Fibroblast of peridontal ligament (primary cell): ENCODE measurements at regions not wholly inside any gene's neighbourhood (a gene's known extent, or its start where the extent isn't known, plus 50 kb on each side); places are given as distances from the start of the nearest gene placed in this dataset.
"Not testable (repeated sequence)": the region's sequence is repeated elsewhere in the genome, so short reads cannot be mapped to it uniquely, and the experiment has no call there.

Experiments used
- DNase-seq: peaks from one replicate; pipeline ENCODE4 v3.0.0-alpha.2; 2010; ENCODE audit errors: extremely low read depth

DNA sequence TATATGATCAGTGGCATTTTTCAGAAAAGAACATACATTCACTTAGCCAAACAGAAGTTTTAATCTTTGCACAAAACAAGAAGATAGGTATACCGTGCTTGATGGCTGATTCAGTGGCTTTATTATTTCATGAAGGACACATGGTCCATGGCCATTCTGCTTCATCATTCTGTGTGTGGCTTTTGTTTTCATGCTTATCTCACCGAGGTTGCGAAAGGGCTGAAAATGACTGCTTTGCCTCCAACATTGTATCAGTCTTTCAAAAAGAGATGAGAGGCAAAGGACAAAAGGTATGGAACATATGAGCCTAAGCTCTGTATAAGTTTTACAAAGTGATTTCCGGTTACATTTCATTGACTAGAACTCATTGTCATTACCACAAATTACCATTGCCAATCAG, 541.1 kb downstream of the RAB28 start:
- DNase-seq: no peak

DNA sequence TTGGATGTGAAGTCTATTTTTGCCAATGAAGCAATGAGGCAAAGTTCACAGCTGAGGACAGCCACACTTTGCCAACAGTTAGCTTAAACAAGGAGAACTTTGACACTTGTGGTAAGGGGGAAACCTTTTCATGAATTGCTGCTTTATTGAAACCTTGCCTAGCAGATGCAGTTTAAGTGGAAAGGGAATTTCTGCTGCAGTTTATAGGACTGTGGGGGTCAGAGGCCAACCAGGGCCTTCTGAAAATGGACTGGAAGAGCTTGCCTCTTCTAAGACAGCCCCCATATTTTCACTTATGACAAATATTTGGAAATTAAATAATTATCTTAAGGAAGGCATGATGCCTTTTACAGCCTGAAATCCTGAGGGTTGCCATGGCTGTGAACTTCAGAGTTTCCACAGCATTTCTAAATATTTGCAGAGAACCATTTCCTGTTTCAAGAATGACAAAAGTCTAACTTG, 550.3 kb downstream of the RAB28 start:
- DNase-seq: no peak

DNA sequence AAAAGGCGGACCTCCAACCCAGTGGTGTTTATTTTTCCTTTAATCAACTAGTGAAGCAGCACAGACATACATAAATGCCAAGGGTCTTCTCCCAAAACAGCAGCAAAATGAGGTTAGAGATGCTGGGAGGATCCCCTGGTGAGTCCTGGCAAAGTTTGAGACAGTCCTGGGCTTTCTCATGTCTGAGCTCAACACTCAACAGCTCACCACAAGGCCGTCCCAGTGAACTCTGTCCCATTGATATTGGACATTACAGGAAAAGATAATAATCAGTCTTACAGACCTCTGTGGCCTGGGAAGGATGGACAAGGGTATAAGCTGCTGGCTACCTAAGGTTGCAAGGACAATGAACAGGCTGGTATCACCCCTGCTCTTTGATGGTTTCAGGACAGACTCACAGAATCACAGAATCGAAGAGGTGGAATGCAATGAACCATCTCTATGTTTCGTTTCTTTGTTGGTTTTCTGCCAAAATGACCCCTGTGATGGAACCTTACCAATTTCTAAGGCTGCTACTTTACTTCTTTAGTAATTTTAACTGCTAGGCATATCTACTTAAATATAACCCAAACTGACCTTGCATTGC, 551.8 kb downstream of the RAB28 start:
- DNase-seq: no peak

DNA sequence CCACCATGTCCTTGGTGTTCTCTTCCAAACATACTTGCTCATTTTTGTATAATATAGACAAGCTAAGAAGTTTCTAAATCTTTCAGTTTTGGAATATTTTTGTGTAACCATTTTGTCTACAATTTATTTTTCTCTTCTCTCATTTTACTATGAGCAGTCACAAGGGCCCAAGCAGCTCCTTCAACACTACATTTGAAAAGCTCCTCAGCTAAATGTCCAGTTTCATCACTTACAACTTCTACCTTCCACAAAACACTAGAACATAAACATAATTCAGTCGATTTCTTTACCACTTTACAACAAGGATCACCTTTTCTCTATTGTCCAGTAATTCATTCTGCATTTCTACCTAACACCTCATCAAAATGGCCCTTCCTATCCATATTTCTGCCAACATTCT, 554.4 kb downstream of the RAB28 start:
- no peak for DNase-seq

DNA sequence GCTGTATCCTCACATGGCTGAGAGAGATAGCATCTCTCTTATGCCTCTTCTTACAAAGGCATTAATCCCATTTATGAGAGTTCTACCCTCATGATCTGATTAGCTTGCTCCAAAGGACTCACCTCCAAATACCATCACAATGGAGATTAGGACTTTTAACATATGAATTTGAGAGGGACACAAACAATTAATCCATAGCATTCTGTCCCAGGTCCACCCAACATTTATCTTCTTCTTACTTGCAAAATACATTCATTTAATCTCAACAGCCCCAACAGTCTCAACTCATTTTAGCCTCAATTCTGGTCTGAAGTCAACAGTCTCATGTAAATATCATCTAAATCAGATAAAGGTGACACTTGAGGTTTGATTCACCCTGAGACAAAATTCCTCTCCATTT, 555.4 kb downstream of the RAB28 start:
- no peak for DNase-seq

DNA sequence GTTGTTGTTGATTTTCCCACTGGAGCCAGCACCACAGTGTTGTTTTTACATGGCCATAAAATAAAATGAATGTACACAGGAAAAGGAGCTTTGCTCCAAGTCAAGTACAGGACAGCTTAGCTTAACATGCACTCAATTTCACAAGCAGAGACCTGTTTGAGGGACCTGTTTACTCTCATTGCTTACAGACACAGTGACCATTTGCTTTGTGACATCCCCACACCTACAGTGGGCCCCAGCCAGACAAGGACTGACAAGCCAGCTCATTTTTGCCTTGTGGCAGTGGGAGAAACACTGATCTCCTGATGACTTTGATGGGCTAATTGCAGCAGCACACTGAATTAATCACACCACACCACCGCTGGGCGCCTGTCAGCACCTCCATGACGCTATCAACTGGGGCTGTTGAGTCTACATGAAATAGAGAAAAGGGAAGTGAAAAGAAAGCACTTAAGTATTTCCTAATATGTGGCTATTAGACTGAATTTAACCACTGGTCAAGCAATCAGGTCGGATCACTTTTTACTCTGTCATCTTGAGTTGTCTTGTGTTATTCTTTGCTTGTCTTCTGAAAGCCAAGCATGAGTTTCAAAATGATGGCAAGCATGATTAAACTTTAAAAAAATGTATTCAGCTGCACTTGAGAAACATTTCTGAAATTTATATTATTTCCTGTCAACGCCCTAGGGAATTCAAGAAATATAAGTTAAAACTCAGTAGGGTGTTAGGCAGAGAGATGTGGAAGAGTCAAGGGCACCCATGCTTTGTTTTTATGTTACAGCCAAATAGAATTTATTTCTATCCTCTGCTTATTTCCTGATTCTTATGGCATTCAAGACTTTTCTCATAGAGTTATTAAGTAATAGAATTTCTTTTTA, 557.7 kb downstream of the RAB28 start:
- DNase-seq: no peak

DNA sequence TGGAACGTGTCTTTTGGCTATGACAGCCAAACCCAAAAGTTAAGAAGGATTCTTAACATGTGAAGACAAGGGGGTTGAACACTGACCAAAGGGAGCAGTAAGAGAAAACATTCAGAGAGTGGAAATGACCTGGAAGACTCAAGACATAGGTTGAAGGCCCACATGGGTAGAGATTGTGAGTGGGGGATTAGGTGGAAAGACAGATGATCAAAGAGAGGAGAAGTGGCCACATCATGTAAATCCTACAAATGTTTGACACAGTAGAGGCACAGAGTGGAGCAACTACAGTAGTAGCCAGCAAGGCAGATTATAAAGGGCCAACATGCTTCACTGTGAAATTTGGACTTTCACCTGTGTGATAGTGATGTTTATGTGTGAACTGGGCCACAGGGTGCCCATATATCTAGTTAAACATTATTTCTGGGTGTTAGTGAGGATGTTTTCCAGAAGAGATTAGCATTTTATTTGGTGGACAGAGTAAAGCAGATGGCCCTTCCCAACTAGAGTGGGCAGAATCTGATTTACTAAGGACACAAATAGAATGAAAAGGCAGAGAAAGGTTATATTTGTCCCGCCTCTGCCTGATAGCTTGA, 559.3 kb downstream of the RAB28 start:
- DNase-seq: no peak

GRCh38 chr4:12924253-12924652, 559.9 kb downstream of the RAB28 start:
- DNase-seq: no peak

- no peak for DNase-seq
Measured at GRCh38 chr4:12912896-12913418, 571.2 kb downstream of the RAB28 start.

GRCh38 chr4:12911750-12912358, 572.3 kb downstream of the RAB28 start:
- no peak for DNase-seq

DNA sequence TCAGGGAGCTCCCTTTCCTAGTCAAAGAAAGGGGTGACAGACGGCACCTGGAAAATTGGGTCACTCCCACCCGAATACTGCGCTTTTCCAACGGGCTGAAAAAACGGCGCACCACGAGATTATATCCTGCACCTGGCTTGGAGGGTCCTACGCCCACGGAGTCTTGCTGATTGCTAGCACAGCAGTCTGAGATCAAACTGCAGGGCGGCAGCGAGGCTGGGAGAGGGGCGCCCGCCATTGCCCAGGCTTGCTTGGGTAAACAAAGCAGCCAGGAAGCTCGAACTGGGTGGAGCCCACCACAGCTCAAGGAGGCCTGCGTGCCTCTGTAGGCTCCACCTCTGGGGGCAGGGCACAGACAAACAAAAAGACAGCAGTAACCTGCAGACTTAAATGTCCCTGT, 580.5 kb downstream of the RAB28 start:
- not testable (repeated sequence) for DNase-seq

DNA sequence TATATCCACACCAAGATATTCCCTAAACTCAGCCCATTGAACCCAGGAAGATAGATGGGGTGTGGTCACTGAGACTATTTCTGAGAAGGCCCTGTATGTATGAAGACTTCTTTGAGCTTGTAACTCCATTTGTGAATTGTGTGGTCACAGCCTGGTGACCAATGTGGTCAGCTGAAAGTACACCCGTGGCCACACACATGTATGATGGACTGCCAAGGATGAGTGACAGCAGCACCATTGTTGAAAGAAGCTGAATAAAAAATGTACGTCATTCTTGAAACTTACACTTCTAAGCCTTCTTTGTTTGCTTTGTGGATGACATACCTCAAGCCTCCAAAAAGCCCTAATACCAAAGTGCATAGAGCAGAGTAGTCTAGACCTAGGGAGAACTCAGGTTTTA, 581.4 kb downstream of the RAB28 start:
- no peak for DNase-seq

DNA sequence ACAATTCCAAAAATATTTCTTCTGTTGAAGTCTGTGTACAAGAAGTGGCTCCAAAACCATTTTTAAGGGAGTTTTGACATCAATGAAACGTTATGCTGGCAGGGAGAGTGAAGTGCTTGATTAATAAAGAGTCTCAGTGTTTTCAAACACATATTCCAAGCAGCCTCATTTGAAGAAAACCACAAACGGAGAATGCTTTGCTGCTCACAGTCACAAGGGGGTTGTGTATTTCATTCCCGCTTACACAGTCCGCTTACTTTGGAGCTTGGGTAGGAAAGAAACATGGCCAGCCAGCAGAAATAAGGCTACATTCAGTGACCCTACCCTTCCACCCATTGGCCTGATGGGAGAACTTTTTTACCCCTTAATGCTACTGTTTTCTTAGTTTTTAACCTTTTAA, 586.2 kb downstream of the RAB28 start:
- DNase-seq: no peak

DNA sequence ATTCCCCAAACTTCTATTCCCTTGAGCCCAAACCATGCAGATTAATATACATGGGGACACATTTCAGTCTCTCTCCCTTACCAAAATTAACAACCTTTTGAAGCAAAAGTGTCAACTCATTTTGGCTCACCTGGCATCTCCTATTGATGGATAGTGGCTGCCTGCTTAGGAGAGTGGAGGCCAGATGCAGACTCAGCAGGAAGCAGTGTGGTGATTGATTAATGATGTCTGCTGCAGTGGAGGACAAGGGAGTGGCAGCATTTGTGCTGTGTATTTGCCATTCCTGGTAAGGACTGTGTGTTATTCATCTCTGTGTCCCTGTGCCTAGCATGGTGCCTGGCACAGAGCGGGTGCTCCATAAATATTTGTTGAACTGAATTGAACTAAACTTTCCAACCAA, 590.1 kb downstream of the RAB28 start:
- DNase-seq: no peak

DNA sequence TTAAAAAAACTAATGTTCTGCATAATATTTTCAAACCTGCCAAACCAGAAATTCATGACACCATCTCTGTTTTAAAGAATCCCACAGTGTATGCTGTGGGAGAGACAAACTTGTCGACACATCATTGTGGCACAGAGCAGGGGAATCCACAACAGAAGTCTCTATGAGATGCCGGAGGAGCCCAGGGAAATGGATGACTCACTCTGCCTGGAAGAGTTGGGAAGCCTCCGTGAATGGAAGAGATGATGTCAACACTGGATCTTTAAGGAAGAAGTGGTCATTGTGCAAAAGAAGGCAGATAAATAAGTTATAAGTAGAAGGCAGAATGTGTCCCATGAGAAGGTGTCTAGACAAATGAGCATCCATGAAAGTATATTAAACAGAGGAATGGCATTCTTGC, 595.1 kb downstream of the RAB28 start:
- DNase-seq: no peak

DNA sequence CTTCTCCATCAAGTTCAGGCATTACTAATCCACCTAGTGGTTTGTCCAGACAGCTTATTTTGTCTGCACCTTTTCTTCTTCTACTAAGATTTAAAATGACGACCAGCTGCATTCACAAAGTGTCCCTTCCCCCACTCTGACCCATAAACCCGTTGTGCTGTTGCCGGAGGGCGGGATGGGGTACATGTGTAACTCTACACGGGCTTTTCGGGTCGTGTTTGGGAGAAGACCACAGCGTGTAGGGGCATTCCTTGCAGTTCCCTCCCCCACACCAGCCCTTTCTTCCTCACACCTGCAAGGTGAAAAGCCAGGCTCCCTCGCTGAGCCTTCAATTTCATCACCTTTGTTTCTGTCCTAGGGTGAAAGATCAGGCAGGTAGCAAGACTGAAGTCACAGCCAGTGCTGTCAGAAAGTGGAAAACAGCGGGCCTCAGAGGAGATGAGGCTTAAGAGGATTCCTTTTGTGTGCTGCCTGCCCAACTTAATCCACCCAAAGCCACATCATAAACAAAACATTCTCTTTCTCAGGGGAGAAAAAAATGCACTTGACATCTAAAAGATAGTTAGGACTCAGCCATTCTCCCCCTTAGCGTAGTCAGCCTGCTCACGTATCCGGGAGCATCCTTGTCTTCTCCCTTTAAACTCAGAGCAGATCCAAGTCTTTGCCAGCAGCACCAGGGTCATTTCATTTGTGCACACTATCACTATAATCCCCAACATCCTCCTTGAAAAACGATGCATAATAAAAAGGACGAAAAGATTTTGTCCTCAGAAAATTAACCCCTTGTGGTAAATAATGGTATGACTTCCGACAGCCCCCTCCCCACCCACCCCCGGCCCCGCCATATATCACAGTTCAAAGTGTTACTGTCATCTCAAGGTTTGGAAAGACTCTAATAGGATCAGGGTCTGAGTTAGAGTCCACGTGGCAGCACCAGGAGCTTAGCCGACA, 599.0 kb downstream of the RAB28 start:
- no peak for DNase-seq

DNA sequence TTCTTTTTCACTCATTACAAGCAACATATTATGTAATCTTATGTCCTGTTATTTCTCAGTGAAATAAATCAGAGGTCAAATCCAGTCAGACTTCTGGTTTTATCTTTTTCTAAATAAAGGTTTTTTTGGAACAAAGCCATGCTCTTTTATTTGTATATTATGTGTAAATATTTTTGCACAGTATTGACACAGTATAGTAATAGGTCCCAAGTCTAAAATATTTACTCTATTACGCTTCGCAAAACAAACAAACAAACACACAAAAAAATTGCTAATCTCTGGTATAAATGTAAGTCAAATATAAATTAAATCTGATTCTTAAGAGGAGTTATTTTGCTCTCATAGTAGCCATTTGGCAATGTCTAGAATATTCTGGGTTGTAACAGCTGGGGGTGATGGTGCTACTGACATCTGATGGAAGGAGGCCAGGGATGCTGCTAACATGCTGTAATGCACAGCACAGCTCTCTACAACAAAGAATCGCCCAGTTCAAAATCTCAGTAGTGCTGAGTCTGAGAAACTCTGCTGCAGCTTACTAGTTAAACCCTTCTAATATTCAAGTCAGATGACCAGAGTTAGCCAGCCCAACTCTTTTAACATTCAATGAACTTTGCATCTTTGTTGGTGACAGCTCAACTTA, 602.1 kb downstream of the RAB28 start:
- no peak for DNase-seq

- DNase-seq: no peak
Measured at GRCh38 chr4:12880844-12881243, 603.3 kb downstream of the RAB28 start.

GRCh38 chr4:12879496-12879895, 604.6 kb downstream of the RAB28 start:
- no peak for DNase-seq

DNA sequence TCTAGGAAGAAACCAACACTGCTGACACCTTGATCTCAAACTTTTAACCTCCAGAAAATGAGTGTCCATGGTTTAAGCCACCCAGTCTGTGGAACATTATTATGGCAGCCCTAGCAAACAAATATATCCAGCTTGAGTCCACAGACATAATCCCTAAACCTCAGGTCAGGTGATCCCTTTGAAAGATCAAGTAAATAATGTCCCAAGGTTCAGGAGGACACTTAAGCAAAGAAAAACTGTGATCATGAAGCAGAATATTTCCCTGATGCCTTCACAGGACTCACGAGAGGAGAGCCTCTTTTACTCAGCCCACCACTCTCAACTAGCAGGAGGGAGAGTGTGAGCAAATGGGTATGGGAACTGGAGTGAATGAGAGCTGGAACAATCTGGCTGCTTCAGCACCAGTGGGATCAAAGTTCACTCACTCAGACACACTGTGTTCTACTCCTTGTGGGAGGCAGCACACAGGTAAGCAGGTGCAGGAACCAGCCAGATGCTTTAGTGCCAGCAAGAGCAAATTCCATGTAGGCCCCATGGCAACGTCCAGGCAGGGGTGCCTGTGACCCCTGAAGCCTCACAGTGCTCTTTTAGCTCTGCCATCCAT, 608.4 kb downstream of the RAB28 start:
- no peak for DNase-seq
